Naive thymus-derived CD4-positive, alpha-beta T cell (primary cell): ENCODE measurements at regions not wholly inside any gene's neighbourhood (a gene's known extent, or its start where the extent isn't known, plus 50 kb on each side); places are given as distances from the start of the nearest gene placed in this dataset.

Experiments used
- ATAC-seq: fragments of 150-1000 bp; cut with Tn5 transposase; 2 replicates; pipeline ENCODE4 v1.10.0; 2021; ENCODE audit warnings: mild to moderate bottlenecking, moderate library complexity
- CTCF ChIA-PET: fragments of 350-600 bp; sonication (Branson Sonifier 250); formaldehyde crosslinking; loops from one replicate; lab custom pipeline; 2021; ENCODE audit warnings: antibody characterized with exemption; lab: Charles Lee
- POLR2A ChIA-PET: fragments of 350-600 bp; sonication (Branson Sonifier 250); formaldehyde crosslinking; loops from one replicate; lab custom pipeline; 2021; ENCODE audit warnings: antibody characterized with exemption, inconsistent platforms; lab: Charles Lee
- DNase-seq, 9 donors: peaks; one replicate each; pipeline versions ENCODE4 v3.0.0 to v3.0.0-alpha.2; 2020 to 2022; ENCODE audit warnings: mixed read lengths in 1 of 9
- H3K27ac ChIP-seq: one replicate; pipeline ENCODE4 v1.7.0; 2013; ENCODE audit warnings: mild to moderate bottlenecking, low read depth, low read length, moderate library complexity
- H3K27me3 ChIP-seq, 2 donors: one replicate each; pipeline ENCODE4 v1.7.0; 2013; ENCODE audit warnings: low read length in 2 of 2, mild to moderate bottlenecking in 2 of 2, moderate library complexity in 2 of 2; ENCODE audit not compliant: control insufficient read depth in 2 of 2, insufficient read depth in 2 of 2
- H3K36me3 ChIP-seq, 3 experiments: 1 replicate in 2 of 3; 2 replicates in 1 of 3; pipeline ENCODE4 v1.7.0; 2013; ENCODE audit warnings: low read length in 3 of 3, mild to moderate bottlenecking in 3 of 3, moderate library complexity in 1 of 3; ENCODE audit not compliant: insufficient read depth in 3 of 3, control insufficient read depth in 2 of 3
- H3K4me1 ChIP-seq, 2 donors: one replicate each; pipeline ENCODE4 v1.7.0; 2013; ENCODE audit warnings: low read length in 2 of 2, mild to moderate bottlenecking in 2 of 2, moderate library complexity in 1 of 2; ENCODE audit not compliant: control insufficient read depth in 2 of 2, insufficient read depth in 2 of 2
- H3K4me3 ChIP-seq: 2 replicates; pipeline ENCODE4 v1.7.0; 2013; ENCODE audit warnings: mild to moderate bottlenecking, low read length
- H3K9me3 ChIP-seq, 3 experiments: 1 replicate in 2 of 3; 2 replicates in 1 of 3; pipeline ENCODE4 v1.7.0; 2013; ENCODE audit warnings: low read length in 3 of 3; ENCODE audit not compliant: control insufficient read depth in 2 of 3
- H3K27ac Mint-ChIP-seq, 9 donors: one replicate each; pipeline ENCODE4 v1.8.0; 2020 to 2022; ENCODE audit warnings: mixed read lengths in 9 of 9, mild to moderate bottlenecking in 8 of 9, moderate library complexity in 5 of 9, inconsistent platforms in 2 of 9
- H3K27me3 Mint-ChIP-seq, 5 donors: one replicate each; pipeline ENCODE4 v1.8.0; 2021 to 2022; ENCODE audit warnings: mixed read lengths in 5 of 5, mild to moderate bottlenecking in 1 of 5
- H3K36me3 Mint-ChIP-seq, 5 donors: one replicate each; pipeline ENCODE4 v1.8.0; 2020 to 2022; ENCODE audit warnings: mixed read lengths in 5 of 5, mild to moderate bottlenecking in 3 of 5, inconsistent platforms in 1 of 5
- H3K4me1 Mint-ChIP-seq, 7 donors: one replicate each; pipeline ENCODE4 v1.8.0; 2020 to 2022; ENCODE audit warnings: mixed read lengths in 7 of 7, mild to moderate bottlenecking in 3 of 7, inconsistent platforms in 1 of 7
- H3K4me3 Mint-ChIP-seq, 10 donors: one replicate each; pipeline ENCODE4 v1.8.0; 2020 to 2022; ENCODE audit warnings: mild to moderate bottlenecking in 10 of 10, mixed read lengths in 10 of 10, moderate library complexity in 6 of 10, inconsistent platforms in 2 of 10
- H3K9me3 Mint-ChIP-seq, 11 donors: one replicate each; pipeline ENCODE4 v1.8.0; 2020 to 2022; ENCODE audit warnings: mixed read lengths in 11 of 11, mild to moderate bottlenecking in 4 of 11, inconsistent platforms in 1 of 11, moderate library complexity in 1 of 11
- intact Hi-C, 2 donors: fragments of 100-400 bp; cut with micrococcal nuclease; formaldehyde crosslinking; loops; one replicate each; pipeline ENCODE4 v1.15.1; 2023

GRCh38 chr13:89163096-89163495 is 1491.9 kb downstream of the SLITRK5 start:
- Histone ChIP-seq H3K9me3 (no peaks in the 10 kb centered on the region), H3K4me1 (no peaks in the 10 kb centered on the region), H3K4me3 (no peak overlapping the region), H3K27ac (no peak overlapping the region), H3K36me3 (no peaks in the 10 kb centered on the region), H3K27me3 (no peaks in the 10 kb centered on the region)
- ChIA-PET POLR2A (no interaction called here), CTCF (no interaction called here)
- H3K27ac Mint-ChIP-seq, result no peak overlapping the region
- H3K27me3 Mint-ChIP-seq, result no peaks in the 10 kb centered on the region
- peaks cover 0 to 16% (median 6%) of the 10 kb centered on the region in 11 donors for H3K9me3 Mint-ChIP-seq
- intact Hi-C loops, result no loop called here
- no peak overlapping the region for H3K4me3 Mint-ChIP-seq
- DNase-seq, result no peak
- no peak for ATAC-seq
- no peaks in the 10 kb centered on the region for H3K36me3 Mint-ChIP-seq
- no peaks in the 10 kb centered on the region for H3K4me1 Mint-ChIP-seq

GRCh38 chr13:89165685-89166084 is 1494.5 kb downstream of the SLITRK5 start:
- no peak overlapping the region for H3K27ac ChIP-seq
- no peaks in the 10 kb centered on the region for H3K4me1 Mint-ChIP-seq
- no peak overlapping the region for H3K27ac Mint-ChIP-seq
- H3K27me3 Mint-ChIP-seq, result no peaks in the 10 kb centered on the region
- no peak overlapping the region for H3K4me3 ChIP-seq
- H3K4me3 Mint-ChIP-seq, result no peak overlapping the region
- H3K36me3 ChIP-seq, result no peaks in the 10 kb centered on the region
- ChIA-PET CTCF (no interaction called here), POLR2A (no interaction called here)
- intact Hi-C loops, result no loop called here
- ATAC-seq (no peak), DNase-seq (no peak)
- H3K9me3 Mint-ChIP-seq, result peaks cover 0 to 16% (median 2%) of the 10 kb centered on the region in 11 donors
- H3K4me1 ChIP-seq, result no peaks in the 10 kb centered on the region
- no peaks in the 10 kb centered on the region for H3K36me3 Mint-ChIP-seq
- H3K27me3 ChIP-seq, result no peaks in the 10 kb centered on the region
- H3K9me3 ChIP-seq, result no peaks in the 10 kb centered on the region

GRCh38 chr13:89169951-89170350 is 1498.8 kb downstream of the SLITRK5 start:
- DNase-seq (no peak), ATAC-seq (no peak)
- no peaks in the 10 kb centered on the region for H3K27me3 ChIP-seq
- H3K36me3 Mint-ChIP-seq, result no peaks in the 10 kb centered on the region
- H3K4me1 ChIP-seq, result no peaks in the 10 kb centered on the region
- H3K27me3 Mint-ChIP-seq, result no peaks in the 10 kb centered on the region
- CTCF ChIA-PET, result no interaction called here
- H3K36me3 ChIP-seq, result no peaks in the 10 kb centered on the region
- H3K9me3 Mint-ChIP-seq, result peaks cover 0 to 11% (median 3%) of the 10 kb centered on the region in 11 donors
- no peak overlapping the region for H3K4me3 Mint-ChIP-seq
- H3K9me3 ChIP-seq, result no peaks in the 10 kb centered on the region
- H3K27ac ChIP-seq, result no peak overlapping the region
- intact Hi-C loops, result no loop called here
- no peak overlapping the region for H3K4me3 ChIP-seq
- POLR2A ChIA-PET, result no interaction called here
- H3K4me1 Mint-ChIP-seq, result no peaks in the 10 kb centered on the region
- H3K27ac Mint-ChIP-seq, result no peak overlapping the region

- H3K27ac Mint-ChIP-seq, result no peak overlapping the region
- no peaks in the 10 kb centered on the region for H3K4me1 Mint-ChIP-seq
- H3K4me3 Mint-ChIP-seq, result no peak overlapping the region
- POLR2A ChIA-PET, result no interaction called here
- H3K27me3 Mint-ChIP-seq, result no peaks in the 10 kb centered on the region
- Histone ChIP-seq H3K9me3 (no peaks in the 10 kb centered on the region), H3K27me3 (no peaks in the 10 kb centered on the region), H3K4me3 (no peak overlapping the region), H3K4me1 (no peaks in the 10 kb centered on the region), H3K36me3 (no peaks in the 10 kb centered on the region), H3K27ac (no peak overlapping the region)
- CTCF ChIA-PET, result no interaction called here
- DNase-seq, result no peak
- no peak for ATAC-seq
- H3K36me3 Mint-ChIP-seq, result no peaks in the 10 kb centered on the region
- intact Hi-C loops, result no loop called here
- H3K9me3 Mint-ChIP-seq, result peaks cover 0 to 21% (median 6%) of the 10 kb centered on the region in 11 donors
These were observed 1509.9 kb downstream of the SLITRK5 start for GRCh38 chr13:89181041-89181440.

GRCh38 chr13:89199138-89199537 is 1528.0 kb downstream of the SLITRK5 start:
- intact Hi-C loops, result no loop called here
- H3K9me3 Mint-ChIP-seq, result peaks cover 0 to 13% (median 4%) of the 10 kb centered on the region in 11 donors
- ChIA-PET CTCF (no interaction called here), POLR2A (no interaction called here)
- no peak overlapping the region for H3K4me3 Mint-ChIP-seq
- Histone ChIP-seq H3K4me3 (no peak overlapping the region), H3K27me3 (no peaks in the 10 kb centered on the region), H3K27ac (no peak overlapping the region), H3K36me3 (no peaks in the 10 kb centered on the region), H3K9me3 (no peaks in the 10 kb centered on the region), H3K4me1 (no peaks in the 10 kb centered on the region)
- H3K27me3 Mint-ChIP-seq, result no peaks in the 10 kb centered on the region
- no peak for DNase-seq
- no peak overlapping the region for H3K27ac Mint-ChIP-seq
- no peak for ATAC-seq
- H3K36me3 Mint-ChIP-seq, result no peaks in the 10 kb centered on the region
- no peaks in the 10 kb centered on the region for H3K4me1 Mint-ChIP-seq

GRCh38 chr13:89204435-89204834 is 1533.3 kb downstream of the SLITRK5 start:
- no peaks in the 10 kb centered on the region for H3K4me1 Mint-ChIP-seq
- no peak for DNase-seq
- H3K9me3 Mint-ChIP-seq, result peaks cover 0 to 11% (median 2%) of the 10 kb centered on the region in 11 donors
- no peaks in the 10 kb centered on the region for H3K4me1 ChIP-seq
- H3K27ac ChIP-seq, result no peak overlapping the region
- no peaks in the 10 kb centered on the region for H3K36me3 Mint-ChIP-seq
- no peaks in the 10 kb centered on the region for H3K36me3 ChIP-seq
- ChIA-PET CTCF (no interaction called here), POLR2A (no interaction called here)
- no peak overlapping the region for H3K4me3 ChIP-seq
- H3K4me3 Mint-ChIP-seq, result no peak overlapping the region
- no peaks in the 10 kb centered on the region for H3K27me3 ChIP-seq
- H3K27me3 Mint-ChIP-seq, result no peaks in the 10 kb centered on the region
- intact Hi-C loops, result no loop called here
- no peak for ATAC-seq
- no peaks in the 10 kb centered on the region for H3K9me3 ChIP-seq
- H3K27ac Mint-ChIP-seq, result no peak overlapping the region

- intact Hi-C loops, result no loop called here
- ATAC-seq (no peak), DNase-seq (no peak)
- Histone ChIP-seq H3K27ac (no peak overlapping the region), H3K9me3 (no peaks in the 10 kb centered on the region), H3K27me3 (no peaks in the 10 kb centered on the region), H3K36me3 (no peaks in the 10 kb centered on the region), H3K4me3 (no peak overlapping the region), H3K4me1 (no peaks in the 10 kb centered on the region)
- Mint-ChIP-seq H3K36me3 (no peaks in the 10 kb centered on the region), H3K27me3 (no peaks in the 10 kb centered on the region), H3K27ac (no peak overlapping the region), H3K4me1 (no peaks in the 10 kb centered on the region), H3K9me3 (peaks cover 0 to 11% (median 2%) of the 10 kb centered on the region in 11 donors), H3K4me3 (no peak overlapping the region)
- CTCF ChIA-PET, result no interaction called here
- POLR2A ChIA-PET, result no interaction called here
These were observed 1534.8 kb downstream of the SLITRK5 start for GRCh38 chr13:89205856-89206520.
